ENCODE measurements at regions not wholly inside any gene's neighbourhood (a gene's known extent, or its start where the extent isn't known, plus 50 kb on each side); places are given as distances from the start of the nearest gene placed in this dataset.

- 75% methylated on average over 3 of the region's 3 CpGs for WGBS (ENCODE audit: insufficient coverage)
- intact Hi-C loops (cut with micrococcal nuclease): no loop called here
- no peak for TF ChIP-seq EZH2 (IDR thresholded peaks at IDR 0.05; ENCODE audit: borderline replicate concordance, insufficient read depth, low read depth, low read length, poor library complexity, severe bottlenecking)
- TF ChIP-seq CTCF (IDR thresholded peaks at IDR 0.05): no peak
- ATAC-seq (ENCODE audit: low read depth): no peak
- Histone ChIP-seq H3K4me1 (ENCODE audit: control insufficient read depth in 2 of 2, insufficient read depth in 2 of 2, low read length in 2 of 2) (no peaks in the 10 kb centered on the region), H3K9ac (ENCODE audit: low read length) (no peak overlapping the region), H3K27ac (ENCODE audit: low read length in 2 of 2) (no peak overlapping the region), H2AFZ (ENCODE audit: insufficient read depth, low read depth, low read length, poor library complexity, severe bottlenecking) (no peak overlapping the region), H3K9me3 (ENCODE audit: control extremely low read depth in 1 of 3, control insufficient read depth in 2 of 3, insufficient read depth in 1 of 3, low read length in 2 of 3) (peaks cover 0 to 13% (median 0%) of the 10 kb centered on the region in 3 donors), H4K20me1 (ENCODE audit: control insufficient read depth, insufficient read depth, low read length, poor library complexity, severe bottlenecking) (no peaks in the 10 kb centered on the region), H3K79me2 (ENCODE audit: control insufficient read depth, insufficient read depth, low read length) (no peaks in the 10 kb centered on the region), H3K4me3 (ENCODE audit: control extremely low read depth in 1 of 5, extremely low read depth in 1 of 5, insufficient read depth in 1 of 5, low read depth in 2 of 5, low read length in 4 of 5) (no peak overlapping the region), H3K4me2 (replicated peaks; ENCODE audit: low read depth, low read length, poor library complexity, severe bottlenecking) (no peak overlapping the region), H3K36me3 (replicated peaks in 1 of 2; ENCODE audit: control extremely low read depth in 1 of 2, control insufficient read depth in 1 of 2, extremely low read depth in 1 of 2, insufficient read depth in 2 of 2, low read length in 1 of 2) (no peaks in the 10 kb centered on the region), H3K27me3 (replicated peaks in 1 of 4; ENCODE audit: control extremely low read depth in 1 of 4, control insufficient read depth in 3 of 4, insufficient read depth in 4 of 4, low read length in 3 of 4) (peaks cover 0 to 6% (median 1%) of the 10 kb centered on the region in 4 experiments)
- DNase-seq: no peak
- Mint-ChIP-seq H3K9me3 (ENCODE audit: insufficient read depth) (no peaks in the 10 kb centered on the region), H3K4me1 (no peaks in the 10 kb centered on the region), H3K27ac (no peak overlapping the region), H3K27me3 (peaks cover 29% of the 10 kb centered on the region), H3K4me3 (no peak overlapping the region)
- CTCF ChIA-PET: no interaction called here
- POLR2A ChIA-PET: no interaction called here
Measured at GRCh38 chr6:165833355-165833754, 170.3 kb upstream of the PDE10A start.

DNA sequence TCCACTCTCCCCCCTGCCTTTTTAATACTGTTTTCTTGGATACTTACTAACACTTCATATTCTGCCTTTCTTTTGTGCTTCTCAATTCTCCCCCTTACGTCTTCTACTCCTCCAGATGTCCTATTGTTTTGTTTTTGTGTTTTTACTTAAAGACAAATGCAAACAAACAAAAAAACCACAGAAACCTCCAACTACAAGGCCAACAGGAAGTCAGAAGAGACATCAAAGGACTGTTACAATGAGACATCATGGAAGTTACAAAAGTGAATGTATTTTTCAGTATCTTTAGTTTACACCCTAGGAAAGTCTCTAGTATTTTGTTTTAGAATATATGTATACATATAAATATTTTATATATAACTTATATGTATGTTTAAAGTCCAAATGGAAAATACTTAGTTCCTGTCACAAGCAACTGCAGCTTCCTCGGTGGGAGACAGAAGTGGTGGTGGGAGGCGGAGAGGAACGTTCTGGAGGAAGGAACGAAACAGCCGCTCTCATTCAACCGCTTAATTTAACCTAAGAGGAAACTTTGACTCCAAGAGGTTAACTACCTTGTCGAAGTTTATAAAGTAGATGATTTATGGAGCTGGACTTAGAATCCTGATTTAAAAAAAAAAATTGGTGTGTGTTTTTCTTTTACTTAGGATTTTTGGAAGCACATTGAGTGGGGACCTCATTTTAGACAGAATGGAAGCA lies 168.9 kb upstream of the PDE10A start:
- H4K20me1 ChIP-seq (ENCODE audit: control insufficient read depth, insufficient read depth, low read length, poor library complexity, severe bottlenecking): no peaks in the 10 kb centered on the region

More for the DNA sequence above, 168.9 kb upstream of the PDE10A start:
- peaks cover 0 to 6% (median 1%) of the 10 kb centered on the region in 4 experiments for H3K27me3 ChIP-seq (replicated peaks in 1 of 4; ENCODE audit: control extremely low read depth in 1 of 4, control insufficient read depth in 3 of 4, insufficient read depth in 4 of 4, low read length in 3 of 4)
- no peak overlapping the region for H3K4me3 Mint-ChIP-seq
- no peak overlapping the region for H3K9ac ChIP-seq (ENCODE audit: low read length)
- no peaks in the 10 kb centered on the region for H3K36me3 ChIP-seq (replicated peaks in 1 of 2; ENCODE audit: control extremely low read depth in 1 of 2, control insufficient read depth in 1 of 2, extremely low read depth in 1 of 2, insufficient read depth in 2 of 2, low read length in 1 of 2)
- H3K9me3 ChIP-seq (ENCODE audit: control extremely low read depth in 1 of 3, control insufficient read depth in 2 of 3, insufficient read depth in 1 of 3, low read length in 2 of 3): peaks cover 0 to 14% (median 0%) of the 10 kb centered on the region in 3 donors
- no peak overlapping the region for H2AFZ ChIP-seq (ENCODE audit: insufficient read depth, low read depth, low read length, poor library complexity, severe bottlenecking)
- no peaks in the 10 kb centered on the region for H3K9me3 Mint-ChIP-seq (ENCODE audit: insufficient read depth)
- WGBS (ENCODE audit: insufficient coverage): no CpG with 5 or more reads among the region's 8 CpGs
- no peaks in the 10 kb centered on the region for H3K79me2 ChIP-seq (ENCODE audit: control insufficient read depth, insufficient read depth, low read length)
- no peaks in the 10 kb centered on the region for H3K4me1 Mint-ChIP-seq
- ATAC-seq (ENCODE audit: low read depth): no peak
- H3K4me3 ChIP-seq (ENCODE audit: control extremely low read depth in 1 of 5, extremely low read depth in 1 of 5, insufficient read depth in 1 of 5, low read depth in 2 of 5, low read length in 4 of 5): no peak overlapping the region
- peaks cover 36% of the 10 kb centered on the region for H3K27me3 Mint-ChIP-seq
- H3K4me2 ChIP-seq (replicated peaks; ENCODE audit: low read depth, low read length, poor library complexity, severe bottlenecking): no peak overlapping the region
- ChIA-PET CTCF (no interaction called here), POLR2A (no interaction called here)
- intact Hi-C loops (cut with micrococcal nuclease): no loop called here
- H3K4me1 ChIP-seq (ENCODE audit: control insufficient read depth in 2 of 2, insufficient read depth in 2 of 2, low read length in 2 of 2): no peaks in the 10 kb centered on the region
- no peak for DNase-seq
- TF ChIP-seq EZH2 (IDR thresholded peaks at IDR 0.05; ENCODE audit: borderline replicate concordance, insufficient read depth, low read depth, low read length, poor library complexity, severe bottlenecking) (no peak), CTCF (IDR thresholded peaks at IDR 0.05) (no peak)
- no peak overlapping the region for H3K27ac ChIP-seq (ENCODE audit: low read length in 2 of 2)
- H3K27ac Mint-ChIP-seq: no peak overlapping the region

Data from B cell (primary cell).